WERI-Rb-1 (cell line): ENCODE measurements at regions not wholly inside any gene's neighbourhood (a gene's known extent, or its start where the extent isn't known, plus 50 kb on each side); places are given as distances from the start of the nearest gene placed in this dataset.
"Not testable (repeated sequence)": the region's sequence is repeated elsewhere in the genome, so short reads cannot be mapped to it uniquely, and the experiment has no call there.

Experiments used
- DNase-seq: peaks from one replicate; pipeline ENCODE4 v3.0.0-alpha.2; 2020
- H3K27ac ChIP-seq: fragments of 250-450 bp; sonication (Bioruptor Pico); 2 replicates; pipeline ENCODE4 v1.5.1; 2020; ENCODE audit warnings: mild to moderate bottlenecking, moderate library complexity
- H3K27me3 ChIP-seq: fragments of 250-450 bp; sonication (Bioruptor Pico); 2 replicates; pipeline ENCODE4 v1.5.1; 2021; ENCODE audit warnings: mild to moderate bottlenecking, low read depth, moderate library complexity; ENCODE audit not compliant: insufficient read depth, severe bottlenecking
- H3K36me3 ChIP-seq: fragments of 250-450 bp; sonication (Bioruptor Pico); 2 replicates; pipeline ENCODE4 v1.5.1; 2020; ENCODE audit warnings: mild to moderate bottlenecking, moderate library complexity
- H3K4me3 ChIP-seq: 2 replicates; pipeline ENCODE4 v1.5.1; 2011; ENCODE audit warnings: low read depth, mild to moderate bottlenecking, control low read depth, low read length
- H3K9me3 ChIP-seq: fragments of 250-450 bp; sonication (Bioruptor Pico); 2 replicates; pipeline ENCODE4 v1.5.1; 2021; ENCODE audit warnings: mild to moderate bottlenecking, moderate library complexity; ENCODE audit not compliant: severe bottlenecking
- TF ChIP-seq, protein P1 (sequence below): IDR thresholded peaks from 2 replicates; pipeline ENCODE4 v1.5.1; 2011; ENCODE audit warnings: low read depth, mild to moderate bottlenecking, control low read depth, inconsistent platforms, low read length

DNA sequence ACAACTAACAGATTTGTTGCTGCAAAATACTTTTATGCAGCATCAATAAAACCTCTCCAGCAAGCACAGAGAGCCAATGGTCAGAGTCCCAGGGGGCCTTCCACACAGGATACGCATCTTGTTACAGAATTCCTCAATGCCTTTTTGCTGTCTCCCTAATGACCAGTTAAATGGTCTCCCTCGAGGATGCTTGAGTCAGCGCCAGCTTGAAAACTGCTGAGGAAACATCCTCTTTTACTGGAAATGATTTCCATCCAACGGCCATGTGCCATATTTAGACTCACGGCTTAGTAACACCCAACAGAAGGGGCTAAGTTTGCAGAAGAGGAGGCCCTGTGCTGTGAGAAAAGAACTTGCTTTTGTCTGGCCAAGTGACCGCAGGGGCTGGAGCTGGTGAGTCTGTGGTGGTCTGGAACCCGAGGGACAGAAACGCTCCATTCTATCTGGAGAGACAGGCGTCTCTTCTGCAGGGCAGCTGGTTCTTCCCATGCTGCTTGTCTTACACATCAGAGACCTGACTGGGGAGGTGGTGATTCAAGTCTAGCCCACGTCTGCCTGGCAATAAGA, 496.4 kb downstream of the SETD4 start:
- Histone ChIP-seq H3K27me3 (peaks cover 82% of the 10 kb centered on the region), H3K9me3 (no peaks in the 10 kb centered on the region), H3K4me3 (no peak overlapping the region), H3K36me3 (no peaks in the 10 kb centered on the region), H3K27ac (no peak overlapping the region)
- no peak for DNase-seq
- TF ChIP-seq, protein P1, sequence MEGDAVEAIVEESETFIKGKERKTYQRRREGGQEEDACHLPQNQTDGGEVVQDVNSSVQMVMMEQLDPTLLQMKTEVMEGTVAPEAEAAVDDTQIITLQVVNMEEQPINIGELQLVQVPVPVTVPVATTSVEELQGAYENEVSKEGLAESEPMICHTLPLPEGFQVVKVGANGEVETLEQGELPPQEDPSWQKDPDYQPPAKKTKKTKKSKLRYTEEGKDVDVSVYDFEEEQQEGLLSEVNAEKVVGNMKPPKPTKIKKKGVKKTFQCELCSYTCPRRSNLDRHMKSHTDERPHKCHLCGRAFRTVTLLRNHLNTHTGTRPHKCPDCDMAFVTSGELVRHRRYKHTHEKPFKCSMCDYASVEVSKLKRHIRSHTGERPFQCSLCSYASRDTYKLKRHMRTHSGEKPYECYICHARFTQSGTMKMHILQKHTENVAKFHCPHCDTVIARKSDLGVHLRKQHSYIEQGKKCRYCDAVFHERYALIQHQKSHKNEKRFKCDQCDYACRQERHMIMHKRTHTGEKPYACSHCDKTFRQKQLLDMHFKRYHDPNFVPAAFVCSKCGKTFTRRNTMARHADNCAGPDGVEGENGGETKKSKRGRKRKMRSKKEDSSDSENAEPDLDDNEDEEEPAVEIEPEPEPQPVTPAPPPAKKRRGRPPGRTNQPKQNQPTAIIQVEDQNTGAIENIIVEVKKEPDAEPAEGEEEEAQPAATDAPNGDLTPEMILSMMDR, result no peak

DNA sequence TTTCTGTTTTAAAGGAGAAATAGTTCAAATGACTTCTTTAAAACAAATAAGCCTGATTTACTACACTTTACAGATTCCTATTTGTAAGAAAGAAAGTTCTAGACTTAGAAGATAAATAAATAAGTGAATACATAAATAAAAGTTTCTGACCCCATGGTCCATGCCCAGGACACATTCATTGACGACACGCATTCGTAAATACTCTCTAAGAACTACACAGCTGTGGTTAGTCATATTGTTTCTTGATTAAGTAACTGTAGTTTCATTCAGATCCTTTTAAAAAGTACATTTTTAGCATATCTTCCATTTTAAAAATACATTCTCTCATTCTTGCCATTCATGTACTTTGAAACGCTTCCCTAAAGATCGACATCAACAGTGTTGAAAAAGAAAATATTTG, 497.4 kb downstream of the SETD4 start:
- no peak for DNase-seq
- H3K36me3 ChIP-seq, result no peaks in the 10 kb centered on the region
- H3K4me3 ChIP-seq, result no peak overlapping the region
- TF ChIP-seq, protein P1, result no peak
- H3K27me3 ChIP-seq, result peaks cover 80% of the 10 kb centered on the region
- H3K9me3 ChIP-seq, result no peaks in the 10 kb centered on the region
- no peak overlapping the region for H3K27ac ChIP-seq

DNA sequence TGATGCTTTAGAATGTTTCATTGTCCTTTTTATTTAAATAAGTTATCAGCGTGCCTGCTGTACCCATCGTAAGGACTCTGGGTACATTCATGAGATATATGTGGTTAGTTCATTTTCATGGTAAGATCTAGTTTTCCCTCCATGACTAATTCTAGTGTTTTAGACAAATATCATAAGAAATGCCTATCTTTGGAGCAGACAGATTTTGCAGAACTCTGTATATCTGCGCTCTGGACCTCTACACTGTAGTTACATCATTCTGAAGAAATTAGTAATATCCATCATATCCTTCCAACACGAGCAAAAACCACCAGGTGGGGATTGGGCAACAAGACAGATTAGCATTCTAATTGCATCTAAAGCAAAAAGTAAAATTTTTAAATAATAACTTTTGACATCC, 499.2 kb downstream of the SETD4 start:
- H3K4me3 ChIP-seq, result no peak overlapping the region
- peaks cover 84% of the 10 kb centered on the region for H3K27me3 ChIP-seq
- H3K36me3 ChIP-seq, result no peaks in the 10 kb centered on the region
- no peak for DNase-seq
- no peaks in the 10 kb centered on the region for H3K9me3 ChIP-seq
- H3K27ac ChIP-seq, result no peak overlapping the region
- TF ChIP-seq, protein P1, result no peak

- Histone ChIP-seq H3K27ac (no peak overlapping the region), H3K27me3 (peaks cover 85% of the 10 kb centered on the region), H3K9me3 (no peaks in the 10 kb centered on the region), H3K4me3 (no peak overlapping the region), H3K36me3 (no peaks in the 10 kb centered on the region)
- TF ChIP-seq, protein P1, result no peak
- no peak for DNase-seq
These were observed 500.5 kb downstream of the SETD4 start for GRCh38 chr21:35559829-35560225.

GRCh38 chr21:35559128-35559828, 501.0 kb downstream of the SETD4 start:
- Histone ChIP-seq H3K27me3 (peaks cover 84% of the 10 kb centered on the region), H3K4me3 (no peak overlapping the region), H3K27ac (no peak overlapping the region), H3K36me3 (no peaks in the 10 kb centered on the region), H3K9me3 (no peaks in the 10 kb centered on the region)
- TF ChIP-seq, protein P1, result no peak
- DNase-seq, result no peak

GRCh38 chr21:35556536-35556935, 503.8 kb downstream of the SETD4 start:
- no peak for DNase-seq
- TF ChIP-seq, protein P1, result no peak

GRCh38 chr21:35552483-35552882, 503.4 kb upstream of the RUNX1 start:
- H3K27me3 ChIP-seq, result peaks cover 71% of the 10 kb centered on the region
- H3K27ac ChIP-seq, H3K36me3 ChIP-seq, H3K4me3 ChIP-seq, H3K9me3 ChIP-seq, DNase-seq: not testable (repeated sequence)

More at GRCh38 chr21:35556536-35556935, 503.8 kb downstream of the SETD4 start:
- Histone ChIP-seq H3K27ac (no peak overlapping the region), H3K36me3 (no peaks in the 10 kb centered on the region), H3K4me3 (no peak overlapping the region), H3K27me3 (peaks cover 89% of the 10 kb centered on the region), H3K9me3 (no peaks in the 10 kb centered on the region)
